DMS79 (cell line): ENCODE measurements at regions not wholly inside any gene's neighbourhood (a gene's known extent, or its start where the extent isn't known, plus 50 kb on each side); places are given as distances from the start of the nearest gene placed in this dataset.
"Not testable (repeated sequence)": the region's sequence is repeated elsewhere in the genome, so short reads cannot be mapped to it uniquely, and the experiment has no call there.

Experiments used
- DNase-seq: peaks from one replicate; lab custom pipeline; 2025; lab: John Stamatoyannopoulos, UW

DNA sequence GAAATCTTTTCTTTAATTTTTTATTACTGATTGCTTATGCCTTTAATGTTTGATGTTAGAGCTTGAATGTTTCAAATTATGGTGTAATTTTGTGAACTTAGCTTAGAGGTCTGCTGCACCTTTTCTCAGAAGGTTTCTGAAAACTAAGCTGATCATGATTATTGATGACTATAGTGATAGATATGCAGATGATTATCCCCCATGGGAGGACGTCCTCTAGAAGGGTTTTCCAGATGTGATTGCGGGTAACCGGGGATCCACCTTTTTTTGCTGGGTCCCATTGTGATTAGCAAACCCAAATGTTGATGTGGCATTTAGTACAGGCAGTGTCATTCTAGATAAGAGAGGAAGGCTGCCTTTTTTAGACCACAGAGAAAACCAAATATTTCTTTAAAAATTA is 272.9 kb downstream of the FBXO8 start:
- no peak for DNase-seq

DNA sequence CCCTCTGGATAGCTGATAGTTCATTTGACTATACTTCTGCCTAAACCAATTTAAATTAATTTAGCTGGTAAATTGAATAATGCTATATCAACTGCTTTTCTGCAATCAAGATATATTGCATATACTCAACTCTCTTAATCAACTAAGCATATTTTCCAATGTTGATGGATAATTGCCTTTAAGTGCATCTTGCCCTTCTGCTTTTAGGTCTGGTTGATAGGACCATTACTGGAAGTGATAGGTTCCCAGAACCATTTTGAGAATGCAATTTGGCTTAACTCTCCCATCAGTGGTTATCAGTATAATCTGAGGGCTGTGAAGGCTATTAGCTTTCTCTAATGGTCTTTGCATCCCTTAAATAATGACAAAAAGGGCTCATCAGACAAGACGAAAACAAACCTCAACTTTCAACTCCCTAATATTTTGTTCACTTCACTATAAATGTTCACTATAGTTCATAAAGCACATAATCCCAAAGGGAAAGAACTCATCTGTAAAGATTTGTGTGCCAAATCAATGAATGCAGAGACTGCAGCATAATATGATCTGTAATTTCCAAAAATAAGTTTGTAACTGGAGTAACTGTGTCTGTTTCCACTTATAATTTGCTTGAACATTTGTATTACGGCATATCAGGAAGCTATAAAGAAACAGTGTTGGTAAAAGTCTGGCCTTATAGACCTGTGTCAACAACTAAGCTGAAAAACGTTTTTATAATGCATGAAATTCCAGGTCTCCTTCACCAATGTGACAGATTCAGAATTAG is 273.6 kb downstream of the FBXO8 start:
- no peak for DNase-seq

DNA sequence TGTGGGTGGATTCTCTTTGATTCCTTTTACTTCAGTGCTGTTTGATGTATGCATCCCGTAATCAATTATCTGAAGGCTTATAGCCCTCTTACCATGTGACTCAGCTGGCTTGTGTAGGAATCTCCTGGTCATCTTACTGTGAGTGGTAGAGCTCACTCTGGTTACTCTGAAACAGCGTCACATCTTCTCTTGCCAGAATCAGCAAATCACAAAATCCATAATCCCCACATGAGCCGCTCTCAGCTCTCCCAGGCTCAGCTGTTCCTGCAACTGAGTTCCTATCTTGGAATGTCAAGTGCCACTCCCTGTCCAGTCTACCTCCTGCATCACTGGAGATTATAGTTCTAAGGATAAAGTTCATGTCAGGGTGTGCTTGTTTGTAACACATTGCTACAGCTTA is 278.0 kb downstream of the FBXO8 start:
- DNase-seq: no peak

DNA sequence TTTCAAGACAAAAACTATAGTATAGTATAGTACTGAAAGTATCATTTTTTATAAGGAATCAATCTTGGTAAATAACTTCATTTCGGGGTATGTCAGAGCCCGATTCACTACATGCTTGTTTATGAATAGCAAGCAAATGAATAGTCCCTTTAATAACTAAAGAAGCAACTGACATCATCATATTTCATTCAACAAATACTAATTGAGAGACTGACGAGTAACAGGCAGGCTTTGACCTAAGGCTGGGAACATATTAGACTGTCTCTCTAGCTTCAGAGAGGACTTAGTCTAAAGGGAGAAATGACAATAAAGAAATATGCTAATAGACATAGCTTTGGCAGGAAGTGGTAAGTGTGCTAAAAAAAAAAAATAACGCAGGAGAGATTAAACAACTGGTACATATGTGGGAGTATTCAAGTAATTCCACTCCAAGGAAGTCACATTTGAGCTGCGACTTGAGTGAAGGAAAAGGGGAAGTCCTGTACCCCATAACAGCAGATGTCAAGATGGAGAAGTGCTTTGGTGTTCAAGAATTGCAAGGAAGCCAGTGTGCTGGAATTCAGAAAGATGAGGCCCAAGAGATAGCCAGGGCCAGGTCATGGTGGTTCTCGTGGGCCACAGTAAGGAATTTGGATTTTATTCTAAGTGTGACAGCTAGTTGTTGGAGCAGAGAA is 284.9 kb downstream of the FBXO8 start:
- no peak for DNase-seq

DNA sequence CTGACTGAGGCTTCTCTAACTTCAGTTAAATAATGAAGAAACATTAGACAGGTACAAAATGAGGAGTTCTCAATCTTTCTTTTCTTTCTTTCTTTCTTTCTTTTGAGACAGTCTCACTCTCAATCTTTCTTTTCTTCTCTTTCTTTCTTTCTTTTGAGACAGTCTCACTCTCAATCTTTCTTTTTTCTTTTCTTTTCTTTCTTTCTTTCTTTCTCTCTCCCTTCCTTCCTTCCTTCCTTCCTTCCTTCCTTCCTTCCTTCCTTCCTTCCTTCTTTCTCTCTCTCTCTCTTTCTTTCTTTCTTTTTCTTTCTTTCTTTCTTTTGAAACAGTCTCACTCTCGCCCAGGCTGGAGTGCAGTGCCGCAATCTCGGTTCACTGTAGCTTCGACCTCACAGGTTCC is 287.7 kb downstream of the FBXO8 start:
- not testable (repeated sequence) for DNase-seq

DNA sequence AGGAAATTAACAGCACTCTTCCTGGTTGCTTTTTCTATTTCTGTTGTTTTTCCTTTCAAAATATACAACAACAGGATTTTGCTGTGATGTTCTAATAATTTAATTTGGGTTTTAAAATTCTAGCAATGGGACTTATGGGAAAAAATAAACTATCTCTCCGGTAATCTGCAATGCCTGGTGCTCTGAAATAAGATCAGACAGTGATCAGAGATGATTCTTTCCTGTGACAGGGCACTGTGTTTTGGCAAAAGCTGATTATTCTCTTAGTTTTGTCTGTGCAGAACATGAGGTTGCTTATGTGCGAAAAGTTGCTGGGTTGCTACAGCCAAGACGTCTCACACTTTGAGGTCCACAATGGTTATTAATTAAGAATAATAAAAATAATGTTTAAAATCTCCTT is 291.7 kb downstream of the FBXO8 start:
- no peak for DNase-seq

DNA sequence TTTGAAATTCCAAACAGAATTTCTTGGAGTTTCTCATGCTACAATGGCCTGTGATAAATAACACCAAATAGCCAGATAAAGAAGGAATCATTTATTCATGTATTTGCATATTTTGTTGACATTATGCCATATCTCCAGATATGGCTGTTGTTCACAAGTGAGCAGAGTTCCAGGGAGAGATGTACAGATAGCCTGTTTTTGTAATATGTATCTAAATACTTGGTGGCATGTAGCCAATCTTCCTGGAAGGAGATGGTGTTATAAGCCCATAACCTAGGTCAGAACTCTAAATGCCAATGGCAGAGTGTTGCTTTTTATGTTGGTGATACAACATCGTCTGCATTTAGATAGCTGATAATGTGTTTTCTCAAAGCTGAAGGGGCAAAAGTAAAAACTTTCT is 292.2 kb downstream of the FBXO8 start:
- DNase-seq: no peak

DNA sequence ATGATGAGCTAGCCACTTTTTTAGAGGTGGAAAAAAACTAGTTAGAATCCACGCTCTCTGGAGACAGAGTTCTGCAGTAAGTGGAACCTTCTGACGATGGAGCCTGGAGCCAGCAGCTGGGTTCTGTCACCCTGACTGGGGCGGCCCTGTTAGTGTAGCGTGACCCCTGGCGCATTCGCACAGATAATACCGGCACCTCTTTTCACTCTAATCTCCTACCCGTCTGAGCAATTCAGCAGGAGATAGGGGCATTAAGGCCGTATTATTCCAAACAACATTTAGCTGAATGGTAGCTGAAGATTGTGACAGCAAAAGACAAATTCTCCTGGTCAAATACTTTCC is 292.6 kb downstream of the FBXO8 start:
- DNase-seq: no peak

DNA sequence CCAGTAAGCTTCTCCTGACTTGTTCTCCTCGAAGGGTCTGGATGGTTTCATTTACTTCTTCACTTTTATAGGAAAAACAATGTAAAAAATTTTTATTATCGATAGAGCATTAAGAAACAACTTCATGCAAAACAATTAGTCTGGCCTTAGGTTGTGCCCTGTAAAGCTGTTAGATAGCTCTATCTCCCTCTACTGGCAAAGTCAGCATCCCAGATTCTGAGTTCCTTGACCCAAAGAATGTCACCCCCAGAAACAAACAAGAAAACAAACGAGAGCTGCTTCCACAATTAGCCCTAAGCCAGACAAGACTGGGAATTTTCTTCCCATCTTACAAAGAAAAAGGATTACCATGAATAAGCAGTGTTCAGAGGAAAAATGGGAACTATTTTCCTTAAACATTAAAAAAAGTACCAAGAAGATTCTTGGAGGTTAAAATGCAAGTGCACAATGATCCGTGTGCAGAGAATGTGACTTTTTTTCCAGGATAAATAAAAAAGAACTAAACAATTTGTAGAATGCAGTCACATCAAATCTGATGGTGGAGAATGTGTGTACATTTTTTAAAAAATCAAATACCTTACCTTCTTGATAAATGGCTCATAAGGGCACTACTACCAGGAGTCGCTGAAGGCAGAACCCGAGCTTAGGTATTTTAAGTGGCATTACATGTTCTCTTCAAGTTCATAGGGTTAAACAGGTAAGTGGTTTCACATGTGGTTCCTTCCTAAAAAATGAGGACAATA is 293.2 kb downstream of the FBXO8 start:
- no peak for DNase-seq

DNA sequence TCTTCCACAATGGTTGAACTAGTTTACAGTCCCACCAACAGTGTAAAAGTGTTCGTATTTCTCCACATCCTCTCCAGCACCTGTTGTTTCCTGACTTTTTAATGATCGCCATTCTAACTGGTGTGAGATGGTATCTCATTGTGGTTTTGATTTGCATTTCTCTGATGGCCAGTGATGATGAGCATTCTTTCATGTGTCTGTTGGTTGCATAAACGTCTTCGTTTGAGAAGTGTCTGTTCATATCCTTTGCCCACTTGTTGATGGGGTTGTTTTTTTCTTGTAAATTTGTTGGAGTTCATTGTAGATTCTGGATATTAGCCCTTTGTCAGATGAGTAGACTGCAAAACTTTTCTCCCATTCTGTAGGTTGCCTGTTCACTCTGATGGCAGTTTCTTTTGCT is 319.9 kb downstream of the FBXO8 start:
- not testable (repeated sequence) for DNase-seq

DNA sequence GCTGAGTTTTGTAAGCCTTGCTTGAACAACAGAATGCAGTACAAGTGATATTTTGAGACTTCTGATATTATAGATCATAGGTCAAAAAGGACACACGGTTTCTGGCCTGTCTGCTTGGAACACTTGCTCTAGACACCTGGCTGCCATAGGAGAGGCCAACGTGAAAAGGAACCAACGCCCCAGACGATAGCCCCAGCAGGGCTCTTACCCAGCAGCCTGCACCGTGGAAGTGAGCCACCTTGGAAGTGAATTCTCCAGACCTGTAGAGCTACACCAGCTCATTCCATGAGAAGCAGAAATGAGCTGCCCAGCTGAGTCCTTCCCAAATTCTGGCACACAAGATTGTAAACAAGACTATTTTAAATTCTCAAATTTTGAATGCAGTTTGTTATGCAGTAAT is 323.1 kb downstream of the FBXO8 start:
- DNase-seq: no peak

DNA sequence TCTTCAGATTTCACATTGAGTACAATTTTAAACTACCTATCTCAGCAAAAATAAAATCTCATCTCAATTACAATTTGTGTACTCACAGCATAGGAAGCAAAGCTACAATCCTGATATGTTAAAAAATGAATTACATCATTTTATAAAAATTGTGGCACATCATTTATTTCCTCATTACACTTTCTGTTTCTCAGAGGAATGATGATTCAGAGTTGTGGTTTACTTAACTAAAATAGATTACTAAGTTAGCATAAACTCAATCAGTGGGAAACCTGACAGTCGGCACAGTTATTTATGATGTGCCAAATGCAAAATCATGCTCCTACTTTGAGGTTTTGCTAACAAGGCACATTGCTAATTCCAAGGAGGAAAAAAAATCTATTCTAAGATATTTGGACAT is 325.0 kb downstream of the FBXO8 start:
- DNase-seq: no peak

DNA sequence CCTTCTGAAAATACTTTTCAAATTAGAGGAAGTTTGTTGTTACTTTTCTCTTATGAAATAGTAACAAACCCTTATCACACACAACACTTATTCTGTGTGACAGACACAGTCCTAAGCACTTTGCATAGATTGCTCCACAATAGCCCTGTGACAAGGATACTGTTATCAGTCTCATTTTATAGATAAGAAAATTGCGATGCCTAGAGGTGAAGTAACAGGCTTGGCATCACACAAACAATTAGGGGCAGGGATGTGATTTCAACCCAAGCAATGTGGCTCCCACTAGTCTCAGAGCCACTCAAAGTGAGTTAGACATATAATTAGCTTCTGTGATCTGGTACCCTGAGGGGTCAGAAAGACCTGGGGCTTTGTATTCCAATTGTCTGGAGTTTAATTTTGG is 339.9 kb downstream of the FBXO8 start:
- DNase-seq: no peak

DNA sequence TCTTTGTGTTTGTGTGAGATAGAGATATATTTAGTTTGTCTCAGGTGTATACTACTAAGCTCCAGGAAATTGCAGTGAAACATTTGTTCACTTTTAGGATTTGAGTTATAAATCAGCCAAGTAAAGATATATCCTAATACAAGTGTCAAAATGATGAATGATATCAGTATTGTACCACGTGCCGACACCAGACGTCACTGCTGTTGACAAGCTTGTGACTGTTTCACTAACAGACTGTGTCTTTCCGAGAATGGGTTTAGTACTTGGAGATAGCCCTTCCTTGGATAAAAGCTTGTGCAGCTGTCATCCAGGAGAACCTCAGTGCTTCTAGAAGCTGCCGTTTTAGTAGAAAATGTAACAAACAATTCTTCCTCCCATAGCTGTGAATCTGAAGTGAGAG is 343.3 kb downstream of the FBXO8 start:
- DNase-seq: no peak

DNA sequence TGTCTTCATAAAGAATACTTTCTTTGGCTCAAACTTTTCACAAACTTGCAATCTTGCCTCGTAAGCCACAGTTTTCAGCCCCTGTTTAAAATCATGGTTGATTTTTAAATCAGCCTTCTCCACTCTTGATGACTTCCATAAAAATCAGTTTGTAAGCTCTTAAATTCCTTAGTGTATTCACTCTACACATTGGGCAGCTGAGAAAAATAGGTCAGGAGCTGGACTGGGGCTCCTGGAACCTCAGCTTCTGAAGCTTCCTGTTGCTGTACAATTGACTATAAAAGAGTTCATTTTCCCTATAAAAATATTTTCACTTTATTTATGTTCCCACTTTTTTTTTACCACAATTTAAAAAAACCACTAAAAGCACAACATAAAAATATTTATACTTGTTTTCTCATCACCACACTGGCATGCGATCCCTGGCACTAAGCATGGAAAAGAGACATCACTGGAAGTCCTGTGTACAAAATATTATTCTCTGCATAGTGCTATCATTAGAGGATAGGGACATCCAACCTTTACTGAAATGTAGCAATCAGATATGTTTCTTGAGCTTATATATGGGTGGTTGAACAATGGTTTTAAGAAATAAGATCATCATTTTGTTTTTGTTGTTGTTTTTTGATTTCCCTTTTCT is 345.7 kb downstream of the FBXO8 start:
- DNase-seq: no peak

DNA sequence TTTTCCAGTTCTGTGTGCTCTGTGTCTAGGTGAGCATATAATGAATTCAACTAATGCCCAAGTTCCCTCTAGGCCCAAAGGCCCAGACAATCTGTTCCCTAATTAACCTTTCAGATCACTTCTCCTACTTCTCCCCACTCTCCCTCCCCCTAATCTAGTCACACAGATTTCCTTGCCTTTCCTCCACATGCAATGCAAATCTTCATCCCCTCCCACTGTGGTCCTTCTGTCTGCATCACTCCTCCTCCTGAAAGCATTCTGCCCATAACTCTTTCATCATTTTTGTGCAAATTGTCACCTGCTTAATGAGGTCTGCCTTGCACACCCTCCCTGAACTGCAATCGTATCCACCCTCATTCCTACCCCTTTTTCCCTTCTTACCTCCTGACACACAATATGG is 346.6 kb downstream of the FBXO8 start:
- no peak for DNase-seq

DNA sequence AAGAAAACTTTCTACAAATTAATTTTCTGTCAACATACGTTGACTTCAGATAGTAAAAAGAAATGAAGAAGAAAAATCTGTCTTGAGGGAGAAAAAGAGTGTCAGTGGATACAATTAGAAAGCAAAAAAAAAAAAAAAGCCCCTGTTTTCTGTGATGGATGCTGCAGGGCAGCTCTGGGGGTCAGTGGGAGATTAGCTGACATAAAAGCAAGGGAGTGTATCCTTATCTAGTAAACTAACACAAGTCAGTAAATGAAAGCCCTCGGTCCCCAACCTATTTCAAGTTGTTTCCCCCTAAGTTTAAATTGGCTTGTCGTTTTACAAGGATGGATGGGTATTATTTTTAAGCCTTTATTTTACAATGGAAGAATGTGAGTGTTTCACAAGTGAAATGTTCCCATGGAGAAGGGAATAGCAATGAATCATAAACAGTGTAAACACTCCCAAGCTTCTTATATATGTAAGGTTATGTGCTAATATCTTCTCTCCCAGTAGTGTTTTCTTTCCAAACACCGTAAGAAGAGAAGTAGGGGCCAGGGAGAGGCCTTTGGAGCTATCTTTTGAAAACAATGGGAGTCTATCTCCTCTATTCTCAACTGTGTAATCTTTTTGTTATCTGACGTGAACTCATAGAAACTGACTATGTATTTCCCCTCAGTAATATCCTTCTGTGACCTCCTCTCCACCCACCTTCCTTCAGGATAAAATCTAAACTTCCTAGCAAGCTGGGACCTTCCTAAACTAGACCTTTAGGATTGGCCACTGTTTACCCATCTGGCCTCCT is 347.7 kb downstream of the FBXO8 start:
- no peak for DNase-seq

DNA sequence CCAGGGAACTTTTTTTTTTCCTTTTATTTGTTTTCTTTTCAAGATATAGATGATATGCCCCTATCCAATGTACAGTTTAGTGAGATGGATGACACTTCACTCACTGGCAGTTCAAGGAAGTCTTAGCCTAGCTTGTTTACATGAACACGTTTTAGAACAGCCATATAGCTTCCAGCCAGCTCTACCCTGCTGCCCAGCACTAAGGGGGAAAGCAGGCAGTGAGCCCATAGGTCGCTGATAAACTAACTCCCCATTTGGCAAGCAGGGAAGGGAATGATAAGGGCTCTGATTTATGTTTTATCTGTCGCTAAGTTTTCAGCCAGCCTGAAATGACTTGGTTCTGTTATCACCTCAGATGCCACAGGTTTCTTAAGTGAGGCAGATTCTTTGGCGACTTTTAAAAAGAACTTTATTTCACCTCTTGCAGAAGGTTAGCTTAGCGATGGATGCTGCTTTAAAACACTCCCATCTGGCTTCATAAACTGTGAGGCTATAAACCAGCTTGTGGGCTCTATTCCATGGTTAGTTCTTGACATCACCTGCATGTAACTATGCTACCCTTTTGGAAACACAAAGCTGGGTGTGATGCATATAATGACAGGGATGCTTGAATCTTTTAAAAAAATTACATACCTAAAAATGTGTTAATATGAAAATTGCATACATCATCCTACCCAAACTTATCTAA is 348.4 kb downstream of the FBXO8 start:
- DNase-seq: no peak

DNA sequence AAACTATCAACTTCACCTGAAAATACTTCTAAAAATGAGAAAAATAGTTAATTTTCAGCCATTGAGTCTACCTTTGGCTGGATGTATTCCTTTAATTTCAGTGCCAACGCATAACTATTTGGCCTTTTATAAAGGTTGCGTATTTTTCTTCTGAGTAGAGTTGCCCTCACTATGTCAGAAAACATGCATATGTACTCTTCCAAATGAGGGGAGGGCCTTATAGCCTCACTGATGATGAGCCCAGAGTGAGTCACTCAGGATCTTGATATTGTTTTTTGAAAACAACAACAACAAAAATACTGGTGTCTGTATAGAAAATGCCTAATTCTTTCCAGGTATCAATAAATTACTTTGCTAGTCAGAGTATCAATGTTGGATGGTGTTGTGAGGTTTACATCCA is 349.3 kb downstream of the FBXO8 start:
- no peak for DNase-seq

DNA sequence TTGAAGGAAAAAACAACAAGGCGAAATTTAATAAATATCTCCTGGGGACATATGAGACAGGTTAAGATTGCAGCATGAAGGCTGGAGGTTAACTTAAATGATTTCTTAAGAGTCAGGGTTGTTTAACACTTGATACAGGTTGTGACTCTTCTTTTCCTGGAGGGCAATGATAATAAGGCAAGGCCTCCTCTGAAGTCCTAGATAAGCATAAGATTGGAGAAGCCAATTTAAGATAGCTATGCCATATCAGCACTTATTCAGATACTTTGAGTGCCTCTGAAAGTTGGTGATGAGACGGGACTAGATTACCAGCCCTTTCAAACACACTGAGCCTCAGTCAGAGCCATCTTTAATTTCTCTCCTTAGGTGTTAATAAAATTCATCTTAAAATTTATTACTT is 350.8 kb downstream of the FBXO8 start:
- no peak for DNase-seq

DNA sequence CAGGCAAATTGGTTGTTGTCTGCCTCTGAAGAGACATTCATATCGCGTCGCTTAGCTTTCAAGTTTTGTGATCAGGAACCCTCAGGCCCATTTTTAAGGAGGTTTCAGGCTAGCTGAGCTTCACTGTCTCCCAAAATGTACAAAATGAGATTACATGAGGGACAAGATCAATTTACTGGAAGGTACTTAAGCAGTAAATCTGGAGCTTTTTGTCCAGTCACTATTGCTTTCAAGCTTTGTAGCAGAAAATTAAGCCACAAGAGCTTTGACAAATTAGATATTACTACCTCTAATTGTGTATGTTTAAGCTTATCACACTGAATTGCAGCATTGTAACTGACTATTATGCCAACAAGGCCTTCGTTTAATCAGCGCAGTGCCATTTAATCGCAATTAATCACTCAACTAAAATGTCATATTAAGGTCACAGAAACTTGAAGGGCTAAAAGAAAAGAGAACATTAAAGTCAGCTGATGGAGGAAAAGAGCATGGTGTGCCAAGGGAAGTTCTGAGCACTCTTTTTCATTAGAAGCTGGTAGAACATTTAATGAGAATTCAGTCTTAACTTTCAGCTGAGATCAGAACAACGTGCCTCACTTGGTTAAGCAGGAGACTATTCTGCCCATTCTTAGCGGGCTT is 353.0 kb downstream of the FBXO8 start:
- DNase-seq: no peak
